Endodermal cell (in vitro differentiated cells): ENCODE measurements at regions not wholly inside any gene's neighbourhood (a gene's known extent, or its start where the extent isn't known, plus 50 kb on each side); places are given as distances from the start of the nearest gene placed in this dataset.

Experiments used
- DNase-seq: peaks from one replicate; pipeline ENCODE4 v3.0.0-alpha.2; 2017
- H3K27ac ChIP-seq: 2 replicates; pipeline ENCODE4 v1.5.1; 2013; ENCODE audit warnings: mild to moderate bottlenecking, low read depth, low read length, moderate library complexity
- H3K27me3 ChIP-seq: 2 replicates; pipeline ENCODE4 v1.6.1; 2013; ENCODE audit warnings: mild to moderate bottlenecking, low read length, moderate library complexity; ENCODE audit not compliant: insufficient read depth, control insufficient read depth, poor library complexity, severe bottlenecking
- H3K36me3 ChIP-seq: 2 replicates; pipeline ENCODE4 v1.7.0; 2013; ENCODE audit warnings: mild to moderate bottlenecking, low read length, moderate library complexity; ENCODE audit not compliant: control insufficient read depth, insufficient read depth
- H3K4me1 ChIP-seq: one replicate; pipeline ENCODE4 v1.7.0; 2013; ENCODE audit warnings: low read length; ENCODE audit not compliant: control insufficient read depth, insufficient read depth
- H3K4me3 ChIP-seq: 2 replicates; pipeline ENCODE4 v1.5.1; 2013; ENCODE audit warnings: mild to moderate bottlenecking, low read length, moderate library complexity
- H3K9ac ChIP-seq: 2 replicates; pipeline ENCODE4 v1.6.1; 2013; ENCODE audit warnings: mild to moderate bottlenecking, low read length, moderate library complexity; ENCODE audit not compliant: poor library complexity, severe bottlenecking; ENCODE audit errors: extremely low read depth
- H3K9me3 ChIP-seq: 2 replicates; pipeline ENCODE4 v1.6.1; 2013; ENCODE audit warnings: mild to moderate bottlenecking, low read length, moderate library complexity; ENCODE audit not compliant: control insufficient read depth
- H3K27ac Mint-ChIP-seq: 2 replicates; pipeline ENCODE4 v1.8.0; 2020; ENCODE audit warnings: mixed read lengths
- H3K27me3 Mint-ChIP-seq: 2 replicates; pipeline ENCODE4 v1.8.0; 2021; ENCODE audit warnings: mild to moderate bottlenecking, mixed read lengths; ENCODE audit not compliant: insufficient read depth
- H3K36me3 Mint-ChIP-seq: 2 replicates; pipeline ENCODE4 v1.8.0; 2020; ENCODE audit warnings: low read depth, mixed read lengths
- H3K4me1 Mint-ChIP-seq: 2 replicates; pipeline ENCODE4 v1.8.0; 2020; ENCODE audit warnings: mixed read lengths
- H3K4me3 Mint-ChIP-seq: 2 replicates; pipeline ENCODE4 v1.8.0; 2020; ENCODE audit warnings: mild to moderate bottlenecking, moderate library complexity, mixed read lengths
- H3K9me3 Mint-ChIP-seq: 2 replicates; pipeline ENCODE4 v1.8.0; 2020; ENCODE audit warnings: mild to moderate bottlenecking, mixed read lengths
- CTCF ChIP-seq: fragments of 200-600 bp; sonication (generic); conservative IDR thresholded peaks from 2 replicates; pipeline ENCODE4 v1.5.0; 2021; ENCODE audit warnings: antibody characterized with exemption, mild to moderate bottlenecking
- WGBS, 2 experiments: methylation state at CpG; one replicate each; pipeline versions ENCODE4 v1.1.5 to v1.1.7; 2013; ENCODE audit warnings: missing lambda C conversion rate in 2 of 2, mixed read lengths in 1 of 2; ENCODE audit not compliant: insufficient coverage in 1 of 2, insufficient read length in 1 of 2; 5-methylcytosine and 5-hydroxymethylcytosine counted together

- H3K36me3 ChIP-seq = no peaks in the 10 kb centered on the region
- H3K36me3 Mint-ChIP-seq = no peaks in the 10 kb centered on the region
- peaks cover 2% of the 10 kb centered on the region for H3K9me3 Mint-ChIP-seq
- H3K4me3 Mint-ChIP-seq = no peak overlapping the region
- TF ChIP-seq CTCF = no peak
- no peak overlapping the region for H3K27ac ChIP-seq
- no peak overlapping the region for H3K4me3 ChIP-seq
- WGBS, 2 experiments = no CpG with 5 or more reads among the region's 1 CpG
- no peak overlapping the region for H3K27ac Mint-ChIP-seq
- no peaks in the 10 kb centered on the region for H3K27me3 ChIP-seq
- H3K9me3 ChIP-seq = no peaks in the 10 kb centered on the region
- DNase-seq = no peak
- peaks cover 3% of the 10 kb centered on the region for H3K4me1 Mint-ChIP-seq
- H3K4me1 ChIP-seq = no peaks in the 10 kb centered on the region
- no peaks in the 10 kb centered on the region for H3K27me3 Mint-ChIP-seq
- no peak overlapping the region for H3K9ac ChIP-seq
Observed at GRCh38 chrX:3181846-3182245, 140.6 kb downstream of the ARSF start.

GRCh38 chrX:3178329-3178728, 137.1 kb downstream of the ARSF start:
- TF ChIP-seq CTCF = no peak
- H3K4me3 Mint-ChIP-seq = no peak overlapping the region
- no peak for DNase-seq
- H3K27me3 ChIP-seq = no peaks in the 10 kb centered on the region
- no peaks in the 10 kb centered on the region for H3K27me3 Mint-ChIP-seq
- H3K36me3 ChIP-seq = no peaks in the 10 kb centered on the region
- no peaks in the 10 kb centered on the region for H3K4me1 ChIP-seq
- peaks cover 13% of the 10 kb centered on the region for H3K4me1 Mint-ChIP-seq
- no peak overlapping the region for H3K27ac ChIP-seq
- no peaks in the 10 kb centered on the region for H3K9me3 ChIP-seq
- no peak overlapping the region for H3K9ac ChIP-seq
- no peak overlapping the region for H3K4me3 ChIP-seq
- H3K36me3 Mint-ChIP-seq = no peaks in the 10 kb centered on the region
- peaks cover 2% of the 10 kb centered on the region for H3K9me3 Mint-ChIP-seq
- WGBS, 2 experiments = 80 to 94% methylated on average over 1 to 2 of the region's 2 CpGs
- H3K27ac Mint-ChIP-seq = no peak overlapping the region

- Histone ChIP-seq H3K9me3 (no peaks in the 10 kb centered on the region), H3K36me3 (no peaks in the 10 kb centered on the region), H3K27ac (no peak overlapping the region), H3K4me1 (no peaks in the 10 kb centered on the region), H3K27me3 (no peaks in the 10 kb centered on the region), H3K9ac (no peak overlapping the region), H3K4me3 (no peak overlapping the region)
- H3K4me3 Mint-ChIP-seq = no peak overlapping the region
- H3K9me3 Mint-ChIP-seq = peaks cover 2% of the 10 kb centered on the region
- H3K27ac Mint-ChIP-seq = no peak overlapping the region
- H3K36me3 Mint-ChIP-seq = no peaks in the 10 kb centered on the region
- no peak for DNase-seq
- H3K27me3 Mint-ChIP-seq = no peaks in the 10 kb centered on the region
- TF ChIP-seq CTCF = no peak
- peaks cover 13% of the 10 kb centered on the region for H3K4me1 Mint-ChIP-seq
- WGBS, 2 experiments = 87 to 100% methylated on average over 1 to 3 of the region's 4 CpGs
Observed at GRCh38 chrX:3177851-3178250, 136.6 kb downstream of the ARSF start.
